G401.6 (cell line): ENCODE measurements at regions not wholly inside any gene's neighbourhood (a gene's known extent, or its start where the extent isn't known, plus 50 kb on each side); places are given as distances from the start of the nearest gene placed in this dataset.
"Not testable (repeated sequence)": the region's sequence is repeated elsewhere in the genome, so short reads cannot be mapped to it uniquely, and the experiment has no call there.

Experiments
- FAIRE-seq: peaks from 2 replicates; lab custom pipeline; 2012; peaks lifted over from hg19 to GRCh38; lab: Jason Lieb, UNC

- no peak for FAIRE-seq
These were observed 1128.5 kb downstream of the TBL1XR1 start for GRCh38 chr3:176068750-176069149.

GRCh38 chr3:176058856-176059255 is 1138.4 kb downstream of the TBL1XR1 start:
- no peak for FAIRE-seq

- FAIRE-seq, result no peak
These were observed 1141.4 kb downstream of the TBL1XR1 start for GRCh38 chr3:176055836-176056235.

DNA sequence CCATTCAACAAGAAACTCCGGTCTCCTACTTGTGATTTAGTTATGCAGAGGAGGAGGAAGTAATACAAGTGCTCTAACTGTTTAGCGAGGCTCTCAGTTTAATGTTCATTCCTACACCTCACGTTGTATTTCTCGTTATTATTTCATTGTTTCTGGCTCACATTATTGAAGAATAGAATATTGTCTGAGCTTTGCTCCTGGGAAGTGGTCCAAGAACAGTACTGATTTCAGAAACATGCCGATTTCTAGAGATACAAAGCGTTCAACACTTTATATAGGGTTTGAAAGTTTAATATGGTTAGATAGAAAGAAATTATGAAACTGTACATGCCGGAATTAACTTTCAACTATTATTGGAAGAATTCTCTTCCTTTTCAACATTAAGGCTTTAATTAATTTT is 1145.5 kb downstream of the TBL1XR1 start:
- FAIRE-seq, result no peak

- no peak for FAIRE-seq
These were observed 1150.6 kb downstream of the TBL1XR1 start for GRCh38 chr3:176046703-176047102.

- FAIRE-seq, result no peak
These were observed 1155.5 kb downstream of the TBL1XR1 start for GRCh38 chr3:176041812-176042211.

GRCh38 chr3:176041185-176041584 is 1156.1 kb downstream of the TBL1XR1 start:
- no peak for FAIRE-seq

DNA sequence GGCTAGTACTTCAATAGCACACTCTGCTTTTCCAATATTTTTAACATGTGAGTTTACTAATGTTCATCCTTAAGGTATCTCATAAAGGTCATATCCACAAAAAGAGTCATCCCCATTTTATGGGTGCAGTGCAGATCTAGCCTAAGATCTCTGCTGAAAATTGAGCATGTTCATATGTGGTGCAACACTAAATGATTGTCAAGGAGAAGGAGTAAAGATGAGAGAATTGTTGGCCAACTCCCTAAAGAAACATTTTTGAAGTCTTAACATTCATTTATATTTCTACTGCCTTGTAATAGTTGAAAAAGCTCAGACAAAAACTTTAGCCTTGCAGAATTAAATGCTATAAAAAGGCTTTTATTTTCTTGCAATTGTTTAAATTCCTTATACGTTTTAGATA is 1159.6 kb downstream of the TBL1XR1 start:
- no peak for FAIRE-seq

GRCh38 chr3:176032043-176032442 is 1165.2 kb downstream of the TBL1XR1 start:
- no peak for FAIRE-seq

- not testable (repeated sequence) for FAIRE-seq
These were observed 1157.1 kb downstream of the NAALADL2 start for GRCh38 chr3:176016203-176016602.

DNA sequence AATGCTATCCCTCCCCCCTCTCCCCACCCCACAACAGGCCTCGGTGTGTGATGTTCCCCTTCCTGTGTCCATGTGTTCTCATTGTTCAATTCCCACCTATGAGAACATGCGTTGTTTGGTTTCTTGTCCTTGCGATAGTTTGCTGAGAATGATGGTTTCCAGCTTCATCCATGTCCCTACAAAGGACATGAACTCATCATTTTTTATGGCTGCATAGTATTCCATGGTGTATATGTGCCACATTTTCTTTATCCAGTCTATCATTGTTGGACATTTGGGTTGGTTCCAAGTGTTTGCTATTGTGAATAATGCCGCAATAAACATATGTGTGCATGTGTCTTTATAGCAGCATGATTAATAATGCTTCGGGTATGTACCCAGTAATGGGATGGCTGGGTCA is 1156.1 kb downstream of the NAALADL2 start:
- FAIRE-seq, result not testable (repeated sequence)

DNA sequence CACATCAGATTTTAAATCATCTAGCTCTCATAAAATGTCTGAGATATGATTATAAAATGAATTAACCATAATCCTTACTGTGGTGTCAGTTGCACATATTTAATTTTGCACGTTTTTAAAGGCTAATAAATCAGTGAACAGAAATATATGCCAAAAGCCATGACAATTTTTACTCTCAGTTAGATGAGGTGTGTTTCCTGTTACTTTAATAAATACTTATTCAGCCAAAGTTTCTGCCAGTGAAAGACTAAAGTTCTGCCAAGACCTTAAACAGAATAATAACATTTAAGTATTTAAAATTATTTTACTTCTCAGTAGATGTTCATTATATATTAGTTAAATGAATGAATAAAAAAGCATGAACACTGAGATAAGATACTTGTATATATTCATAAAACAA is 1150.1 kb downstream of the NAALADL2 start:
- no peak for FAIRE-seq

GRCh38 chr3:176005564-176005963 is 1146.4 kb downstream of the NAALADL2 start:
- no peak for FAIRE-seq

GRCh38 chr3:175989161-175989560 is 1130.0 kb downstream of the NAALADL2 start:
- no peak for FAIRE-seq

- no peak for FAIRE-seq
These were observed 1129.3 kb downstream of the NAALADL2 start for GRCh38 chr3:175988401-175988800.

DNA sequence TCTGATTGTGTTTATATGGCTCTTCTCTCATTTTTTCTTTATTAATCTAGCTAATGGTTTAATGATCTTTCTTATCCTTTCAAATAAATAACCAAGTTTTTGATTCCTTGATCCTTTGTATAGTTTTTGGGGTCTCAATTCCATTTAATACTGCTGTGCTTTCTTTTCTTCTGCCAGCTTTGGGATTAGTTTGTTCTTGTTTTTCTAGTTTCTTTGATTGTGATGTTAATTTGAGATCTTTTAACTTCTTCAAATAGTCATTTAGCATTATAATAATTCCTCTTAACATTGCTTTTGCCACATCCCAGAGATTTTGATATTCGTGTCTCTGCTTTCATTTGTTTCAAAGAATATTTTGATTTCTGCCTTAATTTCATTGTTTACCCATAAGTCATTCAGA is 1126.6 kb downstream of the NAALADL2 start:
- no peak for FAIRE-seq

GRCh38 chr3:175983379-175983778 is 1124.2 kb downstream of the NAALADL2 start:
- FAIRE-seq, result no peak

GRCh38 chr3:175980486-175981090 is 1121.5 kb downstream of the NAALADL2 start:
- FAIRE-seq, result no peak

- FAIRE-seq, result no peak
These were observed 1119.0 kb downstream of the NAALADL2 start for GRCh38 chr3:175977968-175978752.

DNA sequence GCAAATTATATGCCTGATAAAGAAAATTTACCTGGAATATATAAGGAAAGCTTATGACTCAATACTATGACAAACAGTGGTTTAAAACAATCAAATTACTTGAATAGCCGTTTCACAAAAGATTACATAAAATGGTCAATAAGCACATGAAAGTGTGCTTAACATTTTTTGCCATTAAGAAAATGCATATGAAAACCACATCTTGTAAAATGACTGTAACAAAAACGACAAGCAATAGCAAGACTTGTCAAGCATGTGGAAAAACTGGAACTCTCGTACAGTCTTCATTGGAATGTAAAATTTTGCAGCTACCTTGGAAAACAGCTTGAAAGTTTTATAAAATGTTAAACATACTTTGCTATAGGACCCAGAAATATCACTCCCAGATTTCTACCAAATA is 1110.3 kb downstream of the NAALADL2 start:
- no peak for FAIRE-seq

- FAIRE-seq, result no peak
These were observed 1105.9 kb downstream of the NAALADL2 start for GRCh38 chr3:175965036-175965435.

GRCh38 chr3:175957427-175957826 is 1098.3 kb downstream of the NAALADL2 start:
- no peak for FAIRE-seq

GRCh38 chr3:175956964-175957363 is 1097.8 kb downstream of the NAALADL2 start:
- FAIRE-seq, result no peak
